H9 (cell line): ENCODE measurements at regions not wholly inside any gene's neighbourhood (a gene's known extent, or its start where the extent isn't known, plus 50 kb on each side); places are given as distances from the start of the nearest gene placed in this dataset.
"Not testable (repeated sequence)": the region's sequence is repeated elsewhere in the genome, so short reads cannot be mapped to it uniquely, and the experiment has no call there.

Experiments
- DNase-seq: peaks from one replicate; pipeline ENCODE4 v3.0.0-alpha.2; 2017
- H2AFZ ChIP-seq: one replicate; pipeline ENCODE4 v1.6.1; 2013; ENCODE audit warnings: mild to moderate bottlenecking, low read length, control low read depth, moderate library complexity
- H2AK5ac ChIP-seq: 2 replicates; pipeline ENCODE4 v1.6.1; 2013; ENCODE audit warnings: low read length, control low read depth, mixed read lengths; ENCODE audit not compliant: insufficient read length
- H2BK120ac ChIP-seq: one replicate; pipeline ENCODE4 v1.6.1; 2013; ENCODE audit warnings: low read depth, mild to moderate bottlenecking, low read length, control low read depth, inconsistent platforms; ENCODE audit not compliant: poor library complexity, severe bottlenecking
- H2BK12ac ChIP-seq: 2 replicates; pipeline ENCODE4 v1.6.1; 2013; ENCODE audit warnings: low read length, control low read depth, mixed read lengths, low read depth; ENCODE audit not compliant: insufficient read length
- H2BK15ac ChIP-seq: 2 replicates; pipeline ENCODE4 v1.6.1; 2013; ENCODE audit warnings: low read depth, low read length, control low read depth
- H2BK20ac ChIP-seq: one replicate; pipeline ENCODE4 v1.6.1; 2013; ENCODE audit warnings: low read depth, mild to moderate bottlenecking, low read length, control low read depth, inconsistent platforms; ENCODE audit not compliant: poor library complexity, severe bottlenecking
- H2BK5ac ChIP-seq: 2 replicates; pipeline ENCODE4 v1.6.1; 2013; ENCODE audit warnings: low read length, control low read depth, mixed read lengths; ENCODE audit not compliant: insufficient read length
- H3K14ac ChIP-seq: 2 replicates; pipeline ENCODE4 v1.6.1; 2013; ENCODE audit warnings: low read length, control low read depth; ENCODE audit not compliant: insufficient read depth
- H3K18ac ChIP-seq: 2 replicates; pipeline ENCODE4 v1.6.1; 2013; ENCODE audit warnings: low read depth, mild to moderate bottlenecking, mixed read lengths, low read length, control low read depth; ENCODE audit not compliant: insufficient read length
- H3K23ac ChIP-seq: 2 replicates; pipeline ENCODE4 v1.6.1; 2013; ENCODE audit warnings: low read length, control low read depth, mixed read lengths, low read depth; ENCODE audit not compliant: insufficient read length
- H3K23me2 ChIP-seq: 2 replicates; pipeline ENCODE4 v1.6.1; 2013; ENCODE audit warnings: low read depth, mild to moderate bottlenecking, mixed read lengths, low read length, control low read depth; ENCODE audit not compliant: insufficient read length, poor library complexity, severe bottlenecking
- H3K27ac ChIP-seq: 2 replicates; pipeline ENCODE4 v1.5.1; 2013; ENCODE audit warnings: low read length, control low read depth, mixed read lengths, low read depth; ENCODE audit not compliant: insufficient read length
- H3K27me3 ChIP-seq: 2 replicates; pipeline ENCODE4 v1.6.1; 2013; ENCODE audit warnings: low read length, control low read depth, inconsistent platforms; ENCODE audit not compliant: insufficient read depth
- H3K4ac ChIP-seq: 2 replicates; pipeline ENCODE4 v1.6.1; 2013; ENCODE audit warnings: low read depth, mild to moderate bottlenecking, control low read depth, inconsistent platforms, low read length, moderate library complexity
- H3K4me1 ChIP-seq: 2 replicates; pipeline ENCODE4 v1.6.1; 2013; ENCODE audit warnings: low read length, control low read depth, inconsistent platforms; ENCODE audit not compliant: insufficient read depth
- H3K4me2 ChIP-seq: 2 replicates; pipeline ENCODE4 v1.6.1; 2013; ENCODE audit warnings: low read length, control low read depth, mixed read lengths; ENCODE audit not compliant: insufficient read length, insufficient read depth
- H3K56ac ChIP-seq: 2 replicates; pipeline ENCODE4 v1.6.1; 2013; ENCODE audit warnings: low read depth, mild to moderate bottlenecking, mixed read lengths, low read length, control low read depth; ENCODE audit not compliant: insufficient read length
- H3K79me1 ChIP-seq: 2 replicates; pipeline ENCODE4 v1.6.1; 2013; ENCODE audit warnings: low read depth, mild to moderate bottlenecking, moderate library complexity, low read length, control low read depth, inconsistent platforms; ENCODE audit not compliant: insufficient read depth, poor library complexity, severe bottlenecking
- H3K79me2 ChIP-seq: 2 replicates; pipeline ENCODE4 v1.6.1; 2013; ENCODE audit warnings: low read length, control low read depth, inconsistent platforms; ENCODE audit not compliant: insufficient read depth
- H3K9ac ChIP-seq: 2 replicates; pipeline ENCODE4 v1.6.1; 2013; ENCODE audit warnings: low read length, control low read depth, mixed read lengths; ENCODE audit not compliant: insufficient read length; ENCODE audit errors: extremely low read depth
- H3K9me3 ChIP-seq: one replicate; pipeline ENCODE4 v1.6.1; 2013; ENCODE audit warnings: low read depth, low read length, inconsistent platforms; ENCODE audit not compliant: control insufficient read depth
- H3T11ph ChIP-seq: one replicate; pipeline ENCODE4 v1.6.1; 2013; ENCODE audit warnings: mild to moderate bottlenecking, low read length, control low read depth, inconsistent platforms
- H4K20me1 ChIP-seq: one replicate; pipeline ENCODE4 v1.6.1; 2013; ENCODE audit not compliant: control insufficient read depth, insufficient read length, insufficient read depth
- H4K5ac ChIP-seq: 2 replicates; pipeline ENCODE4 v1.6.1; 2013; ENCODE audit warnings: low read depth, mild to moderate bottlenecking, mixed read lengths, low read length, control low read depth; ENCODE audit not compliant: insufficient read length
- H4K8ac ChIP-seq: replicated peaks from 2 replicates; pipeline ENCODE4 v1.6.1; 2013; ENCODE audit warnings: low read length, control low read depth, mixed read lengths, low read depth; ENCODE audit not compliant: insufficient read length
- H4K91ac ChIP-seq: 2 replicates; pipeline ENCODE4 v1.6.1; 2013; ENCODE audit warnings: low read depth, mild to moderate bottlenecking, moderate library complexity, mixed read lengths, low read length, control low read depth; ENCODE audit not compliant: insufficient read length
- H3K27ac Mint-ChIP-seq, 3 experiments: 2 replicates in 2 of 3; 3 replicates in 1 of 3; pipeline ENCODE4 v1.8.0; 2020 to 2021; ENCODE audit warnings: mixed read lengths in 3 of 3, mild to moderate bottlenecking in 1 of 3, moderate library complexity in 1 of 3
- H3K27me3 Mint-ChIP-seq: 2 replicates; pipeline ENCODE4 v1.8.0; 2021; ENCODE audit warnings: low read depth, mild to moderate bottlenecking, moderate library complexity, mixed read lengths
- H3K36me3 Mint-ChIP-seq, 3 experiments: 2 replicates in 2 of 3; 3 replicates in 1 of 3; pipeline ENCODE4 v1.8.0; 2020 to 2021; ENCODE audit warnings: low read depth in 3 of 3, mixed read lengths in 3 of 3; ENCODE audit not compliant: insufficient read depth in 1 of 3
- H3K4me1 Mint-ChIP-seq, 2 experiments: 2 replicates each; pipeline ENCODE4 v1.8.0; 2020; ENCODE audit warnings: mixed read lengths in 2 of 2
- H3K4me3 Mint-ChIP-seq, 2 experiments: 2 replicates in 1 of 2; 3 replicates in 1 of 2; pipeline ENCODE4 v1.8.0; 2020 to 2021; ENCODE audit warnings: mild to moderate bottlenecking in 2 of 2, mixed read lengths in 2 of 2, moderate library complexity in 1 of 2
- H3K9me3 Mint-ChIP-seq, 2 experiments: 2 replicates in 1 of 2; 3 replicates in 1 of 2; pipeline ENCODE4 v1.8.0; 2020; ENCODE audit warnings: mild to moderate bottlenecking in 2 of 2, mixed read lengths in 2 of 2, moderate library complexity in 1 of 2
- CTCF ChIP-seq: fragments of 200-600 bp; sonication (generic); conservative IDR thresholded peaks from 3 replicates; pipeline ENCODE4 v1.8.0; 2021; ENCODE audit warnings: antibody characterized with exemption, mild to moderate bottlenecking
- WGBS: extraction: QIAGEN DNeasy Blood & Tissue Kit; methylation state at CpG from one replicate; pipeline ENCODE4 v1.1.7; 2013; ENCODE audit warnings: missing lambda C conversion rate, low lambda C conversion rate, mixed read lengths; ENCODE audit not compliant: insufficient read length; ENCODE audit errors: extremely low coverage; 5-methylcytosine and 5-hydroxymethylcytosine counted together

GRCh38 chr7:17415955-17416354 lies 117.5 kb downstream of the AHR start:
- H4K8ac ChIP-seq = no peak overlapping the region
- Mint-ChIP-seq H3K9me3 (no peaks in the 10 kb centered on the region), H3K36me3 (no peaks in the 10 kb centered on the region), H3K4me3 (no peak overlapping the region), H3K4me1 (no peaks in the 10 kb centered on the region), H3K27ac (no peak overlapping the region), H3K27me3 (no peaks in the 10 kb centered on the region)
- H3K79me1 ChIP-seq = no peaks in the 10 kb centered on the region
- no peak overlapping the region for H2BK12ac ChIP-seq
- no peak overlapping the region for H2BK5ac ChIP-seq
- H3K79me2 ChIP-seq = no peaks in the 10 kb centered on the region
- H4K5ac ChIP-seq = no peak overlapping the region
- no peak overlapping the region for H3K4ac ChIP-seq
- no peak overlapping the region for H3K56ac ChIP-seq
- DNase-seq = no peak
- no peaks in the 10 kb centered on the region for H3K23me2 ChIP-seq
- no peak overlapping the region for H2BK120ac ChIP-seq
- no peaks in the 10 kb centered on the region for H3K27me3 ChIP-seq
- no peak overlapping the region for H2AFZ ChIP-seq
- H3K27ac ChIP-seq = no peak overlapping the region
- H4K20me1 ChIP-seq = no peaks in the 10 kb centered on the region
- no peak overlapping the region for H4K91ac ChIP-seq
- H3K9ac ChIP-seq = no peak overlapping the region
- H3K4me2 ChIP-seq = no peak overlapping the region
- no peak overlapping the region for H2BK15ac ChIP-seq
- H3K18ac ChIP-seq = no peak overlapping the region
- H3K23ac ChIP-seq = no peak overlapping the region
- H3T11ph ChIP-seq = no peak overlapping the region
- H2AK5ac ChIP-seq = no peak overlapping the region
- H3K4me1 ChIP-seq = no peaks in the 10 kb centered on the region; the same call in 1 of the 2 replicates
- no peak for TF ChIP-seq CTCF
- H3K14ac ChIP-seq = no peak overlapping the region
- H2BK20ac ChIP-seq = no peak overlapping the region
- no peaks in the 10 kb centered on the region for H3K9me3 ChIP-seq
- no CpG with 5 or more reads among the region's 2 CpGs for WGBS

GRCh38 chr7:17420308-17421015 lies 122.0 kb downstream of the AHR start:
- H4K91ac ChIP-seq, H3K9ac ChIP-seq, H2AK5ac ChIP-seq, H2BK15ac ChIP-seq, H3K4me1 Mint-ChIP-seq, H2BK5ac ChIP-seq, H3T11ph ChIP-seq, H4K20me1 ChIP-seq, H3K27me3 Mint-ChIP-seq, H3K18ac ChIP-seq, H2AFZ ChIP-seq, H2BK12ac ChIP-seq, H3K23me2 ChIP-seq, H3K27me3 ChIP-seq, H3K79me1 ChIP-seq, H3K56ac ChIP-seq, H3K9me3 ChIP-seq, H3K14ac ChIP-seq, H3K27ac ChIP-seq, H3K4me3 Mint-ChIP-seq, H3K4me1 ChIP-seq, H4K8ac ChIP-seq, H3K36me3 Mint-ChIP-seq, H3K4me2 ChIP-seq, H3K23ac ChIP-seq, H3K9me3 Mint-ChIP-seq, H3K4ac ChIP-seq, H2BK20ac ChIP-seq, H3K79me2 ChIP-seq, H2BK120ac ChIP-seq, H4K5ac ChIP-seq: not testable (repeated sequence)
- H3K27ac Mint-ChIP-seq = peak overlapping the region in 1 of 3 experiments; percentile 77; a peak in 1 of 7 replicates
- peak; percentile 29 for DNase-seq
- no CpG with 5 or more reads among the region's 7 CpGs for WGBS
